HepG2 (cell line): ENCODE measurements at regions not wholly inside any gene's neighbourhood (a gene's known extent, or its start where the extent isn't known, plus 50 kb on each side); places are given as distances from the start of the nearest gene placed in this dataset.

Experiments used
- CREM ChIP-seq, 2 experiments: sonication (generic) in 1 of 2; formaldehyde crosslinking in 1 of 2; IDR thresholded peaks; 2 replicates each; pipeline versions ENCODE4 v1.4.0 to v1.6.1; 2016 to 2020; ENCODE audit warnings: antibody characterized with exemption in 1 of 2, mild to moderate bottlenecking in 1 of 2, missing genetic modification reagents in 1 of 2
- HNRNPL ChIP-seq: fragments of 200-400 bp; formaldehyde crosslinking; IDR thresholded peaks from 2 replicates; pipeline ENCODE4 v1.6.1; 2017; ENCODE audit warnings: mild to moderate bottlenecking, low read depth, low read length
- MTF1 ChIP-seq: sonication (generic); formaldehyde crosslinking; IDR thresholded peaks from 2 replicates; pipeline ENCODE4 v1.5.0; 2020; ENCODE audit warnings: missing genetic modification reagents
- SOX13 ChIP-seq, 3 experiments: fragments of 450-650 bp in 1 of 3; sonication (generic) in 1 of 3; formaldehyde crosslinking in 1 of 3; IDR thresholded peaks in 2 of 3; conservative IDR thresholded peaks in 1 of 3; 2 replicates each; pipeline versions ENCODE4 v1.5.0 to v1.6.1; 2016 to 2020; ENCODE audit warnings: antibody characterized with exemption in 1 of 3, mild to moderate bottlenecking in 1 of 3, missing compliant biosample characterization in 1 of 3, missing genetic modification reagents in 1 of 3, moderate library complexity in 1 of 3
- ZNF446 ChIP-seq: sonication (generic); formaldehyde crosslinking; IDR thresholded peaks from 2 replicates; pipeline ENCODE4 v1.5.0; 2020; ENCODE audit warnings: mild to moderate bottlenecking, missing genetic modification reagents
- ZNF761 ChIP-seq: sonication (generic); formaldehyde crosslinking; conservative IDR thresholded peaks from 2 replicates; pipeline ENCODE4 v1.4.0; 2020; ENCODE audit warnings: mild to moderate bottlenecking, missing genetic modification reagents
- ZSCAN31 ChIP-seq: sonication (generic); formaldehyde crosslinking; IDR thresholded peaks from 2 replicates; pipeline ENCODE4 v1.5.0; 2020; ENCODE audit warnings: low read depth, mild to moderate bottlenecking, missing genetic modification reagents
- TF ChIP-seq, protein P1 (sequence below): sonication (generic); formaldehyde crosslinking; IDR thresholded peaks from 2 replicates; pipeline ENCODE4 v1.5.1; 2020; ENCODE audit warnings: mild to moderate bottlenecking, missing genetic modification reagents
- TF ChIP-seq, protein P2 (sequence below), 2 experiments: sonication (generic) in 1 of 2; formaldehyde crosslinking in 1 of 2; IDR thresholded peaks; 2 replicates each; pipeline versions ENCODE4 v1.4.0 to v1.6.1; 2018 to 2020; ENCODE audit warnings: missing genetic modification reagents in 2 of 2, borderline replicate concordance in 1 of 2, low read depth in 1 of 2, mild to moderate bottlenecking in 1 of 2, missing biosample characterization in 1 of 2
- TF ChIP-seq, protein P3 (sequence below): sonication (generic); formaldehyde crosslinking; IDR thresholded peaks from 2 replicates; pipeline ENCODE4 v1.5.0; 2020; ENCODE audit warnings: missing genetic modification reagents
- TF ChIP-seq, protein P4 (sequence below): sonication (generic); formaldehyde crosslinking; IDR thresholded peaks from 2 replicates; pipeline ENCODE4 v1.9.0; 2021; ENCODE audit warnings: missing genetic modification reagents, borderline replicate concordance
- TF ChIP-seq, protein P5 (sequence below): IDR thresholded peaks from 2 replicates; pipeline ENCODE4 v1.4.0; 2020; ENCODE audit warnings: mild to moderate bottlenecking, missing genetic modification reagents
- TF ChIP-seq, protein P6 (sequence below): sonication (generic); formaldehyde crosslinking; IDR thresholded peaks from 2 replicates; pipeline ENCODE4 v1.8.1; 2023; ENCODE audit warnings: mild to moderate bottlenecking, missing genetic modification reagents

DNA sequence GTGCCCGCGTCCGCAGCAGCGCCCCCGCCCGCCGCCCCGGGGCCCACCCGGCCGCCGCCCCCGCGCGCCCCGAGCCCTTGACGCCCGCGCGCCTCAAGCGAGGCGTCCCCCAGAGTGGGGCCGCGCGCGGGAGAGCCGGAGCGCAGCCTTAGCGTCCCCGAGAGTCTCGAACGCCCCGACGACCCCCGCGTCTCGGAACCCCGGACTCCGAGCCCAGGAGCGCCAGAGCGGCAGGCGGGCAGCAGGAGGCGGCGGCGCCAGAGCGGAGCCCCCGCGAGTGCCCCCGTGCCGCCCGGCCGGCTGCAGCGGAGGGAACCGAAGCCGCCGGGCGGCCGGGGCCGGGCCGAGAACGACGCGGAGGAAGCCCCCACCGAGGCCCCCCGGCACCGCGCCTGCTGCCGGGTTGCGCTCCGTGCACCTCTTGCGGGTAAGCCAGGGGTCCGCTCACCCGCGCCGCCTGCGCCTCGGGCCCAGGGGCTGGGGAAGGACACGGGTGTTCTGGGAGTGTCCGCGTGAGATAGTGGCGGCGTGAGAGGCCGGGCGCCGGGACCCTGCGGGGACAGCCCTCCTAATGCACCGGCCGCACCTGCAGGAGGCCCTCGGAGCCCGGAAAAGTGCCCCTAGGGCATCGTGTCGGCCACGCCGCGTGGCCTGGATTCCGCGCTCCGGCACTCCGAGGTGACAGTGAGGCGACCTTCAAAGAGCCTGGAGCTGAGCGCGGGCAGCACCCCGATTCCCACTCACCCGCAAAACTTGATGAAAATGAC, 52.0 kb upstream of the ULK4 start (continued):
- TF ChIP-seq, protein P1, sequence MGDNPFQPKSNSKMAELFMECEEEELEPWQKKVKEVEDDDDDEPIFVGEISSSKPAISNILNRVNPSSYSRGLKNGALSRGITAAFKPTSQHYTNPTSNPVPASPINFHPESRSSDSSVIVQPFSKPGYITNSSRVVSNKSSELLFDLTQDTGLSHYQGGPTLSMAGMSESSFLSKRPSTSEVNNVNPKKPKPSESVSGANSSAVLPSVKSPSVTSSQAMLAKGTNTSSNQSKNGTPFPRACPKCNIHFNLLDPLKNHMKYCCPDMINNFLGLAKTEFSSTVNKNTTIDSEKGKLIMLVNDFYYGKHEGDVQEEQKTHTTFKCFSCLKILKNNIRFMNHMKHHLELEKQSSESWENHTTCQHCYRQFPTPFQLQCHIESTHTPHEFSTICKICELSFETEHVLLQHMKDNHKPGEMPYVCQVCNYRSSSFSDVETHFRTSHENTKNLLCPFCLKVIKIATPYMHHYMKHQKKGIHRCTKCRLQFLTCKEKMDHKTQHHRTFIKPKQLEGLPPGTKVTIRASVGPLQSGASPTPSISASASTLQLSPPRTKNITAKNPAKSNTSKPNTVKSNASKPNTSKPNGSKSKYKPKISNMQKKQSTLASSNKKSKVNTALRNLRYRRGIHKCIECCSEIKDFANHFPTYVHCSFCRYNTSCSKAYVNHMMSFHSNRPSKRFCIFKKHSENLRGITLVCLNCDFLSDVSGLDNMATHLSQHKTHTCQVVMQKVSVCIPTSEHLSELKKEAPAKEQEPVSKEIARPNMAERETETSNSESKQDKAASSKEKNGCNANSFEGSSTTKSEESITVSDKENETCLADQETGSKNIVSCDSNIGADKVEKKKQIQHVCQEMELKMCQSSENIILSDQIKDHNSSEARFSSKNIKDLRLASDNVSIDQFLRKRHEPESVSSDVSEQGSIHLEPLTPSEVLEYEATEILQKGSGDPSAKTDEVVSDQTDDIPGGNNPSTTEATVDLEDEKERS, result 0 out of 2 replicates have a peak, but pooled peaks have one; percentile 30
- peak; percentile 35; the same call in 1 of the 2 replicates for TF ChIP-seq ZSCAN31 (CRISPR knock-in tag)
- TF ChIP-seq ZNF446, result 0 out of 2 replicates have a peak, but pooled peaks have one; percentile 35
- TF ChIP-seq, protein P2, sequence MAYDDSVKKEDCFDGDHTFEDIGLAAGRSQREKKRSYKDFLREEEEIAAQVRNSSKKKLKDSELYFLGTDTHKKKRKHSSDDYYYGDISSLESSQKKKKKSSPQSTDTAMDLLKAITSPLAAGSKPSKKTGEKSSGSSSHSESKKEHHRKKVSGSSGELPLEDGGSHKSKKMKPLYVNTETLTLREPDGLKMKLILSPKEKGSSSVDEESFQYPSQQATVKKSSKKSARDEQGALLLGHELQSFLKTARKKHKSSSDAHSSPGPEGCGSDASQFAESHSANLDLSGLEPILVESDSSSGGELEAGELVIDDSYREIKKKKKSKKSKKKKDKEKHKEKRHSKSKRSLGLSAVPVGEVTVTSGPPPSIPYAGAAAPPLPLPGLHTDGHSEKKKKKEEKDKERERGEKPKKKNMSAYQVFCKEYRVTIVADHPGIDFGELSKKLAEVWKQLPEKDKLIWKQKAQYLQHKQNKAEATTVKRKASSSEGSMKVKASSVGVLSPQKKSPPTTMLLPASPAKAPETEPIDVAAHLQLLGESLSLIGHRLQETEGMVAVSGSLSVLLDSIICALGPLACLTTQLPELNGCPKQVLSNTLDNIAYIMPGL (CRISPR knock-in tag; IDR thresholded peaks at IDR 0.05; ENCODE audit: borderline replicate concordance in 1 of 2, low read depth in 1 of 2), result peak in 1 of 2 experiments; percentile 36; a peak in 1 of 4 replicates
- TF ChIP-seq ZNF761 (CRISPR knock-in tag), result no peak
- 0 out of 2 replicates have a peak, but pooled peaks have one; percentile 24 for TF ChIP-seq MTF1 (CRISPR knock-in tag)
- TF ChIP-seq, protein P3, sequence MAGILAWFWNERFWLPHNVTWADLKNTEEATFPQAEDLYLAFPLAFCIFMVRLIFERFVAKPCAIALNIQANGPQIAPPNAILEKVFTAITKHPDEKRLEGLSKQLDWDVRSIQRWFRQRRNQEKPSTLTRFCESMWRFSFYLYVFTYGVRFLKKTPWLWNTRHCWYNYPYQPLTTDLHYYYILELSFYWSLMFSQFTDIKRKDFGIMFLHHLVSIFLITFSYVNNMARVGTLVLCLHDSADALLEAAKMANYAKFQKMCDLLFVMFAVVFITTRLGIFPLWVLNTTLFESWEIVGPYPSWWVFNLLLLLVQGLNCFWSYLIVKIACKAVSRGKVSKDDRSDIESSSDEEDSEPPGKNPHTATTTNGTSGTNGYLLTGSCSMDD (CRISPR knock-in tag), result peak; percentile 62; the same call in 1 of the 2 replicates
- no peak for TF ChIP-seq CREM (IDR thresholded peaks at IDR 0.05)
- TF ChIP-seq CREM (CRISPR knock-in tag; IDR thresholded peaks at IDR 0.05), result no peak
- TF ChIP-seq, protein P4, sequence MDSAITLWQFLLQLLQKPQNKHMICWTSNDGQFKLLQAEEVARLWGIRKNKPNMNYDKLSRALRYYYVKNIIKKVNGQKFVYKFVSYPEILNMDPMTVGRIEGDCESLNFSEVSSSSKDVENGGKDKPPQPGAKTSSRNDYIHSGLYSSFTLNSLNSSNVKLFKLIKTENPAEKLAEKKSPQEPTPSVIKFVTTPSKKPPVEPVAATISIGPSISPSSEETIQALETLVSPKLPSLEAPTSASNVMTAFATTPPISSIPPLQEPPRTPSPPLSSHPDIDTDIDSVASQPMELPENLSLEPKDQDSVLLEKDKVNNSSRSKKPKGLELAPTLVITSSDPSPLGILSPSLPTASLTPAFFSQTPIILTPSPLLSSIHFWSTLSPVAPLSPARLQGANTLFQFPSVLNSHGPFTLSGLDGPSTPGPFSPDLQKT (CRISPR knock-in tag), result no peak
- peak; percentile 55; the same call in 1 of the 2 replicates for TF ChIP-seq HNRNPL
- TF ChIP-seq, protein P5, sequence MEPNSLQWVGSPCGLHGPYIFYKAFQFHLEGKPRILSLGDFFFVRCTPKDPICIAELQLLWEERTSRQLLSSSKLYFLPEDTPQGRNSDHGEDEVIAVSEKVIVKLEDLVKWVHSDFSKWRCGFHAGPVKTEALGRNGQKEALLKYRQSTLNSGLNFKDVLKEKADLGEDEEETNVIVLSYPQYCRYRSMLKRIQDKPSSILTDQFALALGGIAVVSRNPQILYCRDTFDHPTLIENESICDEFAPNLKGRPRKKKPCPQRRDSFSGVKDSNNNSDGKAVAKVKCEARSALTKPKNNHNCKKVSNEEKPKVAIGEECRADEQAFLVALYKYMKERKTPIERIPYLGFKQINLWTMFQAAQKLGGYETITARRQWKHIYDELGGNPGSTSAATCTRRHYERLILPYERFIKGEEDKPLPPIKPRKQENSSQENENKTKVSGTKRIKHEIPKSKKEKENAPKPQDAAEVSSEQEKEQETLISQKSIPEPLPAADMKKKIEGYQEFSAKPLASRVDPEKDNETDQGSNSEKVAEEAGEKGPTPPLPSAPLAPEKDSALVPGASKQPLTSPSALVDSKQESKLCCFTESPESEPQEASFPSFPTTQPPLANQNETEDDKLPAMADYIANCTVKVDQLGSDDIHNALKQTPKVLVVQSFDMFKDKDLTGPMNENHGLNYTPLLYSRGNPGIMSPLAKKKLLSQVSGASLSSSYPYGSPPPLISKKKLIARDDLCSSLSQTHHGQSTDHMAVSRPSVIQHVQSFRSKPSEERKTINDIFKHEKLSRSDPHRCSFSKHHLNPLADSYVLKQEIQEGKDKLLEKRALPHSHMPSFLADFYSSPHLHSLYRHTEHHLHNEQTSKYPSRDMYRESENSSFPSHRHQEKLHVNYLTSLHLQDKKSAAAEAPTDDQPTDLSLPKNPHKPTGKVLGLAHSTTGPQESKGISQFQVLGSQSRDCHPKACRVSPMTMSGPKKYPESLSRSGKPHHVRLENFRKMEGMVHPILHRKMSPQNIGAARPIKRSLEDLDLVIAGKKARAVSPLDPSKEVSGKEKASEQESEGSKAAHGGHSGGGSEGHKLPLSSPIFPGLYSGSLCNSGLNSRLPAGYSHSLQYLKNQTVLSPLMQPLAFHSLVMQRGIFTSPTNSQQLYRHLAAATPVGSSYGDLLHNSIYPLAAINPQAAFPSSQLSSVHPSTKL (CRISPR knock-in tag), result peak; percentile 16; the same call in 1 of the 2 replicates
- TF ChIP-seq, protein P6, sequence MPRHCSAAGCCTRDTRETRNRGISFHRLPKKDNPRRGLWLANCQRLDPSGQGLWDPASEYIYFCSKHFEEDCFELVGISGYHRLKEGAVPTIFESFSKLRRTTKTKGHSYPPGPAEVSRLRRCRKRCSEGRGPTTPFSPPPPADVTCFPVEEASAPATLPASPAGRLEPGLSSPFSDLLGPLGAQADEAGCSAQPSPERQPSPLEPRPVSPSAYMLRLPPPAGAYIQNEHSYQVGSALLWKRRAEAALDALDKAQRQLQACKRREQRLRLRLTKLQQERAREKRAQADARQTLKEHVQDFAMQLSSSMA (CRISPR knock-in tag), result 0 out of 2 replicates have a peak, but pooled peaks have one; percentile 38
- TF ChIP-seq SOX13 (IDR thresholded peaks at IDR 0.05), result no peak
- 0 out of 4 replicates have a peak, but pooled peaks of 1 of the 2 experiments have one; percentile 11 for TF ChIP-seq SOX13 (CRISPR knock-in tag; conservative IDR thresholded peaks at IDR 0.05 in 1 of 2, IDR thresholded peaks at IDR 0.05 in 1 of 2)
